PC-3 (cell line): ENCODE measurements at regions not wholly inside any gene's neighbourhood (a gene's known extent, or its start where the extent isn't known, plus 50 kb on each side); places are given as distances from the start of the nearest gene placed in this dataset.

Experiments
- CTCF ChIP-seq: fragments of 300-600 bp; sonication (generic); conservative IDR thresholded peaks from 2 replicates; pipeline ENCODE4 v1.5.1; 2017; ENCODE audit warnings: antibody characterized with exemption, low read depth, mild to moderate bottlenecking, low read length
- EZH2 ChIP-seq: fragments of 300-600 bp; sonication (generic); IDR thresholded peaks from one replicate; pipeline ENCODE4 v1.6.1; 2017; ENCODE audit warnings: antibody characterized with exemption, mild to moderate bottlenecking, low read length; ENCODE audit not compliant: unreplicated experiment

- no peak for TF ChIP-seq CTCF
- TF ChIP-seq EZH2 = no peak
Measured at GRCh38 chr15:35867356-35867755, 321.4 kb upstream of the DPH6 start.
